Left renal pelvis (tissue), 4 donors: ENCODE measurements at regions not wholly inside any gene's neighbourhood (a gene's known extent, or its start where the extent isn't known, plus 50 kb on each side); places are given as distances from the start of the nearest gene placed in this dataset.
A peak's percentile ranks its signal among the peaks of the same experiment; 100 is the strongest.

Experiments used
- DNase-seq, 4 donors: peaks; one replicate each; pipeline ENCODE4 v3.0.0-alpha.2; 2013; ENCODE audit warnings: low read depth in 4 of 4, low spot score in 3 of 4

GRCh38 chr6:19972221-19972620 is 135.1 kb downstream of the ID4 start:
- DNase-seq = no peak

GRCh38 chr6:19976411-19977129 is 139.4 kb downstream of the ID4 start:
- no peak for DNase-seq

GRCh38 chr6:19979059-19979458 is 141.9 kb downstream of the ID4 start:
- DNase-seq = no peak

GRCh38 chr6:19979986-19980385 is 142.8 kb downstream of the ID4 start:
- DNase-seq = no peak

GRCh38 chr6:19983374-19983773 is 146.2 kb downstream of the ID4 start:
- DNase-seq = no peak

GRCh38 chr6:19986691-19987438 is 149.7 kb downstream of the ID4 start:
- DNase-seq = no peak

- peak; percentile 14 to 25 (median 17) for DNase-seq
Observed at GRCh38 chr6:19988555-19988954, 151.4 kb downstream of the ID4 start.

- no peak for DNase-seq
Observed at GRCh38 chr6:19991176-19991575, 154.0 kb downstream of the ID4 start.

- DNase-seq = no peak
Observed at GRCh38 chr6:19994909-19995308, 157.7 kb downstream of the ID4 start.

GRCh38 chr6:19995575-19996257 is 158.5 kb downstream of the ID4 start:
- no peak for DNase-seq

- no peak for DNase-seq
Observed at GRCh38 chr6:19997104-19997503, 159.9 kb downstream of the ID4 start.

GRCh38 chr6:19998541-19998940 is 161.4 kb downstream of the ID4 start:
- no peak for DNase-seq

- no peak for DNase-seq
Observed at GRCh38 chr6:19999319-20000191, 162.4 kb downstream of the ID4 start.

GRCh38 chr6:20001286-20001685 is 164.1 kb downstream of the ID4 start:
- no peak for DNase-seq

GRCh38 chr6:20006037-20006436 is 168.9 kb downstream of the ID4 start:
- no peak for DNase-seq

- no peak for DNase-seq
Observed at GRCh38 chr6:20008131-20008530, 171.0 kb downstream of the ID4 start.

- no peak for DNase-seq
Observed at GRCh38 chr6:20013066-20013861, 176.1 kb downstream of the ID4 start.

- DNase-seq = no peak
Observed at GRCh38 chr6:20014508-20014907, 177.3 kb downstream of the ID4 start.

- no peak for DNase-seq
Observed at GRCh38 chr6:20020526-20020925, 183.4 kb downstream of the ID4 start.

- no peak for DNase-seq
Observed at GRCh38 chr6:20021795-20022194, 184.6 kb downstream of the ID4 start.
